Stimulated activated CD4-positive, alpha-beta T cell treated with anti-CD3 and anti-CD28 coated beads, Interleukin-1b, Interleukin-23, amount 100 ng/mL, for 48 hours (primary cell): ENCODE measurements at regions not wholly inside any gene's neighbourhood (a gene's known extent, or its start where the extent isn't known, plus 50 kb on each side); places are given as distances from the start of the nearest gene placed in this dataset.
"Not testable (repeated sequence)": the region's sequence is repeated elsewhere in the genome, so short reads cannot be mapped to it uniquely, and the experiment has no call there.

Experiments
- DNase-seq: peaks from one replicate; pipeline ENCODE4 v3.0.0-alpha.2; 2020

DNA sequence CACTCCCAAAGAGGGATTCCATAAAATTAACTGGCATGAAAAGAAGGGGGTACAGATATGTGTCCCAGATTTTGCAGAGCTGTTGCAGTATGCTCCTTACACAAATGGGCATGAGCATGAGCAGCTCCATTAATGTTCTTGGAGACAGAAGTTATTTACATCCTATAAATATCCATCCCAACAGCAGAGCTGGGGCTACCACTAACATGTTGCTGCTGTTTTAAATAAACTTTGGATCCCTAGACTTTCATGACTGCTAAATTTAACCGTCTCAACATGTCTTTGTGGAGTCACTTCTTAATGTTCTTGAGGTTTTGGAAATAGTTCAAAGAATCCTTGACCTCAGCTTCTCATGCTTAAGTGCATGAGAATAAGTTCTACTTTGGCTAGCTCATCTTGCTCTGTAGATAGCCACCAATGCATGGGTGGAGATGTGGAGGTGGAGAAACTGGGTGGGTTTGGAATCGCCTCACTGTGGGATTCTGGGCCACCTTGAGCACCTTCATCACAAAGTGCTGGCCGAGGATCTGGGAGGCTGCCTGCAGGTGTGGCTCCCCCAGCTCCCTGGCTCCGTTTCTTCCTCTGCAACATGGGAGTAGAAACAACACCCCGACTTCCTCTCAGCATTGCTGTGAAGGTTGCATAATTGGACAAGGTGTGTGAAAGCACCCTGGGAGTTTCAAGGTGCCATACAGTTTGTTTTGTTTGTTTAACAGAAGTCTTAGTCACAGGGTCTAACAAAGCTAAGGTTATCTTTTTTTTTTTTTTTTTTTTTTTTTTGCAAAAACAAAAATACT is 307.2 kb downstream of the MYCN start:
- no peak for DNase-seq

GRCh38 chr2:16246911-16247310 is 306.6 kb downstream of the MYCN start:
- no peak for DNase-seq

DNA sequence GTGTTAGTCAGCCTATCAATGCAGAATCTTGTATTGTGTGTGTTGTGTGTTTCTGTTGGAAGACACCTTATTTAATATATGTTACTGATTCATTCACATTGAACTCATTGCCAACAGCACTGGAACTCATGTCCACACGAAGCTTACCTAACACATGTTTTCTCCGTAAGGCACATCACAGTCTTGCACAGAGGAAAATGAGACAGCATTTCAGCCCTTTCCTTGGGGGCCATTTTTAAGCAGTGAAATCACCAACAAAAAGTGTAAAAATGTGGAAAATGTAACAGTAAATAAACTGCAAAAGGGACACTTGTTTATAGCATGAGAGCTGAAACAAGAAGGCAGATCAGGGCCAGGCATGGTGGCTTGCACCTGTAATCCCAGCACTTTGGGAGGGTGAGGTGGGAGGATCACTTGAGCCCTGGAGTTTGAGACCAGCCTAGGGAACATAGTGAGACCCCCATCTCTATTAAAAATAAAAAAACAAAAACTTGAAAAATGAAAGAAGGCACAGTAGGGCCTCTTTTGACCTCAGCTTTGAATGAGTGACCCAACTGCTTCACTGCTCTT is 306.0 kb downstream of the MYCN start:
- DNase-seq, result no peak

GRCh38 chr2:16245481-16246054 is 305.2 kb downstream of the MYCN start:
- no peak for DNase-seq

GRCh38 chr2:16244966-16245320 is 304.6 kb downstream of the MYCN start:
- DNase-seq, result no peak

GRCh38 chr2:16244153-16244965 is 304.0 kb downstream of the MYCN start:
- DNase-seq, result no peak

GRCh38 chr2:16243411-16243996 is 303.2 kb downstream of the MYCN start:
- no peak for DNase-seq

GRCh38 chr2:16242906-16243305 is 302.6 kb downstream of the MYCN start:
- no peak for DNase-seq

DNA sequence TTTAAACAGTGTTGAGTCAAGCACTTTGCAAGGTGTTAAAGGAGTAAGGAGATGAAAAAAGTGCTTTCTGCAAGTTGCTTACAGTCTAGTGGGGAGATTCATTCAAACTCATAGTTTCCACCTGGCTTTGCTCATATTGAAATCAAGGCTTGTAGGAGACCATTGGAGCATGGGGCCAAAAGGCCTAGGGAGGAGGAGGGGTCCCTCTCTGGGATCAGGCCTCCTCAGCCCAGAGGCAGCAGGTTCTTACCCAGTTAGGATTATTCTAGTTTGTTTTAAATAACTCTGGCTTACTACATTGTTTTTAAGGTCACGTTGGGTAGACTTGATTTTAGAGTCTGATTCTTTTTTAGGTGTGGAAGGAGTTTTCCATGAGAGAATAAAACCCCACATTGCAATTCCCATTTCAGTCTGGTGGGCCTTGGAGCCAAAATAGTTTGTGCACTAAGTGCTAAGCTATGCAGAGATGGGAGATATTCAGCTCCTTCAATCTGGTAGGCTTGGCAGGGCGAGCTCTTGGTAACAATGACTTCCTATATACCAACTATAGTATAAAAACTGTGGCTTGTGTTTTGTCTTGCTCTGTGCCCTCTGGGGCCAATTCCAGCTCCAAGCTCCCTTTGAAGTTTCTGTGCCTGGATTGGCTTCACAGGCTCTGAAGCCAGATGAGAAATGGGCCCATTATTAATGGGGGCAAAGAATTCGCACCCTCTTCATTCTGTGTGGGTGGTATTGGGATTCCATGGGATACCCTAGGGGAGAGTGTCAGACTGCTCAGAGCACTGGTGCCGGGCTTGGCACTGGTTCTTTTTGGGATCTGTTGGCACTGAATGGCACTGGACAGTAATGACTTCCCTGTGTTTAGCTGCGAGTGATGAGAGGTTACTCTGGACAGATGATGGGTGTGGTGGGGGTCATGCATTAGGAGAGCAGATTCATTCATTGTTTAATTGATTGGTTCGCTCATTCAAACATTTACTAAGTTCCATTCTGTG is 301.1 kb downstream of the MYCN start:
- no peak for DNase-seq

- DNase-seq, result no peak
Observed at GRCh38 chr2:16240402-16240801, 300.1 kb downstream of the MYCN start.

GRCh38 chr2:16239296-16239850 is 299.0 kb downstream of the MYCN start:
- no peak for DNase-seq

DNA sequence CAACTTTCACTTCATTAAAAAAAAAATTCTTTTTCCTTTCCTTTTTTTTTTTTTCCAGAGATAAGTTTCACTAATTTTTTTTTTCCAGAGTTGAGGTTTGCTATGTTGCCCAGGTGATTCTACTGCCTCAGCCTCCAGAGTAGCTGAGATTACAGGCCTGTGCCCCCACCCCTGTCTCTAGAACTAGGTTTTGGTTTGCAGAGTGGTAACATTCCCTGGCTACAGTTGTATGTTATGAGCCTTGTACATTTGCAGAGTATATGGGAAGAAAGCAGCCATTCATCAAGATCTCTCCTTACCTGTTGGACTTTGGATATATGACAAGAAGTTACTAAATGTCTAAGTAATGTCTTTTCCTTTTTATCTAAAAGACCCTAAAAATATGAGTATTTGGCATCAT is 298.4 kb downstream of the MYCN start:
- DNase-seq, result no peak

- no peak for DNase-seq
Observed at GRCh38 chr2:16238001-16238761, 297.8 kb downstream of the MYCN start.

GRCh38 chr2:16235747-16236146 is 295.4 kb downstream of the MYCN start:
- DNase-seq, result no peak

GRCh38 chr2:16235291-16235690 is 294.9 kb downstream of the MYCN start:
- DNase-seq, result not testable (repeated sequence)

- no peak for DNase-seq
Observed at GRCh38 chr2:16228951-16229350, 288.6 kb downstream of the MYCN start.

DNA sequence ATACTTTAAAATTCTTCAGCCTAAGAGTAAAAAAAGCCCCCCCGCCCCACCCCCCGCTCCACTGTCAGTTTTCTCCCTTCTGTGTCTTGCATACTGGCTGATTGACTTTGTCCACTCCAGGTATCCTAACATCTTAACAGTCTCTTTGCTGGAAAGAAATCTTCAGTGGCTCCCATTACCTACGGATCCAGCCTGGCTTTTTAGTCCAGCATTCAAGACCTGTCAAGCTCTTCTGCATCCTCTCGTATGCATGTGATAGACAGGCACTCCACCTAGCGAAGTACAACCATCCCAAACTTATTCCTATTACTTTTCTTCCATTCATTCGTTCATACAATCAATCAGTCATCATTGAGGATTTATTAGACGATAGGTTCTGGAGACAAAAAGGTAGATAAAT is 288.1 kb downstream of the MYCN start:
- DNase-seq, result no peak

GRCh38 chr2:16227811-16228462 is 287.6 kb downstream of the MYCN start:
- no peak for DNase-seq

GRCh38 chr2:16226943-16227664 is 286.8 kb downstream of the MYCN start:
- no peak for DNase-seq

DNA sequence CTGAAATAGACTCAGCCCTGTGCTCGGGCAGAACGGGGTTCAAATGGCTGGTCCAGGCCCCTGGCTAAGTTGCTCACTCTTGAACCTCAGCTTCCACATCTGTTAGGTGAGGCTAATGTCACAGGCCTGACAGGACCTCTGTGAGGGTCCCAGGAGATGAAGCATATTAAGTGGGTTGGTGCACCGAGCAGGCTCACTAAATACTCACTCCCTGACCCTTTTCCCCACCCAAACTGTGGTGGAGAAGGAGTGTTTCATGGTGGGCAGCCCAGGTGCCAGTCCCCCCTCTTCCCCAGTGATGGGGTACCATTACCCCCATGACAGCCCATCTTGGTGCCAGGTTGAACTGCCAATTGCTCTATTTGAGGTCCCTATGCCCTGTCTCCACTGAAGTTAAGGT is 286.0 kb downstream of the MYCN start:
- DNase-seq, result no peak
